Activated CD4-positive, CD25-positive, alpha-beta regulatory T cell treated with anti-CD3 and anti-CD28 coated beads, Interleukin-2, amount 50 U/mL, for 24 hours (primary cell): ENCODE measurements at regions not wholly inside any gene's neighbourhood (a gene's known extent, or its start where the extent isn't known, plus 50 kb on each side); places are given as distances from the start of the nearest gene placed in this dataset.
"Not testable (repeated sequence)": the region's sequence is repeated elsewhere in the genome, so short reads cannot be mapped to it uniquely, and the experiment has no call there.

ENCODE experiments used
- ATAC-seq, 2 donors: fragments of 150-1000 bp; cut with Tn5 transposase; one replicate each; pipeline ENCODE4 v1.10.0; 2021; ENCODE audit warnings: mild to moderate bottlenecking in 1 of 2, moderate library complexity in 1 of 2

- no peak for ATAC-seq
Measured at GRCh38 chr6:159642995-159643394, 50.0 kb downstream of the SOD2 start.

- no peak for ATAC-seq
Measured at GRCh38 chr6:159642481-159642880, 50.6 kb downstream of the SOD2 start.

GRCh38 chr6:159640722-159641482, 52.1 kb downstream of the SOD2 start:
- ATAC-seq = no peak

GRCh38 chr6:159640322-159640721, 52.7 kb downstream of the SOD2 start:
- no peak for ATAC-seq

GRCh38 chr6:159639721-159640120, 53.3 kb downstream of the SOD2 start:
- no peak for ATAC-seq

- ATAC-seq = no peak
Measured at GRCh38 chr6:159633196-159633595, 59.8 kb downstream of the SOD2 start.

- no peak for ATAC-seq
Measured at GRCh38 chr6:159631886-159632285, 61.2 kb downstream of the SOD2 start.

- ATAC-seq = no peak
Measured at GRCh38 chr6:159627939-159628338, 65.1 kb downstream of the SOD2 start.

GRCh38 chr6:159626506-159626905, 66.5 kb downstream of the SOD2 start:
- ATAC-seq = not testable (repeated sequence)

- ATAC-seq = no peak
Measured at GRCh38 chr6:159623156-159623555, 69.9 kb downstream of the SOD2 start.

GRCh38 chr6:159620947-159621346, 72.1 kb downstream of the SOD2 start:
- ATAC-seq = no peak

- ATAC-seq = no peak
Measured at GRCh38 chr6:159617444-159617843, 75.6 kb downstream of the SOD2 start.

GRCh38 chr6:159616456-159616855, 76.6 kb downstream of the SOD2 start:
- no peak for ATAC-seq

GRCh38 chr6:159615918-159616317, 77.1 kb downstream of the SOD2 start:
- no peak for ATAC-seq

- ATAC-seq = no peak
Measured at GRCh38 chr6:159610881-159611280, 82.2 kb downstream of the SOD2 start.

GRCh38 chr6:159609652-159610178, 83.3 kb downstream of the SOD2 start:
- no peak for ATAC-seq

GRCh38 chr6:159608961-159609651, 83.9 kb downstream of the SOD2 start:
- no peak for ATAC-seq

GRCh38 chr6:159606786-159607185, 86.3 kb downstream of the SOD2 start:
- ATAC-seq = no peak

GRCh38 chr6:159604443-159604956, 88.5 kb downstream of the SOD2 start:
- ATAC-seq = no peak

GRCh38 chr6:159602431-159603041, 90.5 kb downstream of the SOD2 start:
- ATAC-seq = no peak

GRCh38 chr6:159601211-159601610, 91.8 kb downstream of the SOD2 start:
- no peak for ATAC-seq

GRCh38 chr6:159595173-159595572, 97.9 kb downstream of the SOD2 start:
- no peak for ATAC-seq

GRCh38 chr6:159594750-159595117, 98.3 kb downstream of the SOD2 start:
- ATAC-seq = peak in 1 of 2 donors; percentile 59
